ENCODE measurements at regions not wholly inside any gene's neighbourhood (a gene's known extent, or its start where the extent isn't known, plus 50 kb on each side); places are given as distances from the start of the nearest gene placed in this dataset.

DNA sequence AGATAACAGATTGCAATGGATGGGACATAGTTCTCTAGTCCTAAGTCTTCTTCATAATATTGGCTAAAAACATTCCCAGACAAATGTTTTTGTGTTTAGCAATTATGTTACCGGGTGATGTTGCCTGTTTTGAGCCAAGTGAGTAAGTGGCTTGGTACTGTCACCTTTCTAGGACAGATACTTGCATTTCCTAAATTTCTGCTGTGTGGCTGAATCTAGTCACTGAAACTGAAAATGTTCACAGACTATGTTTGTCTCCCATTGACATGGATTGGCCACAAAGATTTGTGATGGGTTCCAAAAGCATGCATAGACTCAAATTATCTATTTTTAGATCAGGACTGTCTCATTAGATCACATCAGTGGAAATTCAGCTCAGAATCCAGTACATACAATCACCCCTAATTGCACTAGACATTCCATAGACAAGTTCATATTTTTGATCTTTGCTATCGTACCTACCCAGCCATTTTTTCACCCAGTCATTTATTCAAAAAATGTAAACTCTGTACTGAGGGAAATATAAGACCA, 1222.1 kb upstream of the AUTS2 start:
- no peaks in the 10 kb centered on the region for H3K4me1 ChIP-seq
- 61 to 68% methylated on average over 2 of the region's 2 CpGs for WGBS, 2 donors
- H3K27me3 ChIP-seq, result no peaks in the 10 kb centered on the region
- FAIRE-seq (no peak), DNase-seq (no peak), ATAC-seq (no peak)
- H3K36me3 ChIP-seq, result no peaks in the 10 kb centered on the region
- H3K4me3 ChIP-seq, result no peak overlapping the region
- H3K9me3 ChIP-seq, result no peaks in the 10 kb centered on the region
- intact Hi-C loops (cut with DNase I), result no loop called here
- TF ChIP-seq, protein P1, sequence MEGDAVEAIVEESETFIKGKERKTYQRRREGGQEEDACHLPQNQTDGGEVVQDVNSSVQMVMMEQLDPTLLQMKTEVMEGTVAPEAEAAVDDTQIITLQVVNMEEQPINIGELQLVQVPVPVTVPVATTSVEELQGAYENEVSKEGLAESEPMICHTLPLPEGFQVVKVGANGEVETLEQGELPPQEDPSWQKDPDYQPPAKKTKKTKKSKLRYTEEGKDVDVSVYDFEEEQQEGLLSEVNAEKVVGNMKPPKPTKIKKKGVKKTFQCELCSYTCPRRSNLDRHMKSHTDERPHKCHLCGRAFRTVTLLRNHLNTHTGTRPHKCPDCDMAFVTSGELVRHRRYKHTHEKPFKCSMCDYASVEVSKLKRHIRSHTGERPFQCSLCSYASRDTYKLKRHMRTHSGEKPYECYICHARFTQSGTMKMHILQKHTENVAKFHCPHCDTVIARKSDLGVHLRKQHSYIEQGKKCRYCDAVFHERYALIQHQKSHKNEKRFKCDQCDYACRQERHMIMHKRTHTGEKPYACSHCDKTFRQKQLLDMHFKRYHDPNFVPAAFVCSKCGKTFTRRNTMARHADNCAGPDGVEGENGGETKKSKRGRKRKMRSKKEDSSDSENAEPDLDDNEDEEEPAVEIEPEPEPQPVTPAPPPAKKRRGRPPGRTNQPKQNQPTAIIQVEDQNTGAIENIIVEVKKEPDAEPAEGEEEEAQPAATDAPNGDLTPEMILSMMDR (IDR thresholded peaks at IDR 0.05), result no peak
- no peak overlapping the region for H3K27ac ChIP-seq

DNA sequence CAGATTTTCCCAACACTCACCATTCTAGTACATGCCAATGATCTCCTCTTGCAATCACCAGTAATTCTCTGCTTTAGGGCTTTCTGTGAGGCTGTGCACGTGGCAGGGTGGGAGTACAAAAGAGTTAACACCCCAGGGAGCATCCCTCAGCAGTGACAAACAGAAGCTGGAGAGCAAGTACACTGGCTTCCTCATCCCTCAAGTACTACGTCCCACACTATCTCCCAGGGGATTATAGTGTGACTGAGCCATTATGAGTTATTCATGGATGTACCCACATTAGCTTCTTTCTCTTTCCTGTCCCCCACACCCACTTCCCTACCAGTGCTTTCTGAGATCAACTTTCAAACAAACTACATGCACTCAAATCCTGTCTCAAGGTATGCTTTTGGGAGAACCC, 1216.5 kb upstream of the AUTS2 start:
- H3K9me3 ChIP-seq, result no peaks in the 10 kb centered on the region
- intact Hi-C loops (cut with DNase I), result no loop called here
- no peak overlapping the region for H3K27ac ChIP-seq
- H3K4me3 ChIP-seq, result no peak overlapping the region
- no peaks in the 10 kb centered on the region for H3K27me3 ChIP-seq
- FAIRE-seq (no peak), DNase-seq (no peak), ATAC-seq (no peak)
- H3K4me1 ChIP-seq, result no peaks in the 10 kb centered on the region
- H3K36me3 ChIP-seq, result no peaks in the 10 kb centered on the region
- WGBS, 2 donors, result 29 to 47% methylated on average over 2 of the region's 2 CpGs
- TF ChIP-seq, protein P1 (IDR thresholded peaks at IDR 0.05), result no peak

DNA sequence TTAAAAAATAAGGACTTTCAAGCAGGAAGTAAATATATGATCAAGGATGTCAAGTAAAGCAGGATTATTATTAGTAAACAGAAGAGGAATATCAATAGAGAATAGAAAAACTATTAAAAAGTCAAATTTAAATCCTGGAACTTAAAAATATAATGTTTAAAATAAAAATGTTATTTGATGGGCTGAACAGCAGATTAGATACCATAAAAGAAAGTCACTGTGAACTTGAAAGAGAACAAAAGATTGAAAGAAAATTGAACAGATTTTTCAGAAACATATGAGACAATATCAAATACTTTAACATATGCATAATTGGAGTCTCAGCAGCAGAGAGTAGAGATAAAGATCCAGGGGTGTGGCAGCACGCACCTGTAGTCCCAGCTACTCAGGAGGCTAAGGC, 1213.7 kb upstream of the AUTS2 start:
- 72 to 81% methylated on average over 1 of the region's 1 CpG for WGBS, 2 donors
- no peaks in the 10 kb centered on the region for H3K9me3 ChIP-seq

DNA sequence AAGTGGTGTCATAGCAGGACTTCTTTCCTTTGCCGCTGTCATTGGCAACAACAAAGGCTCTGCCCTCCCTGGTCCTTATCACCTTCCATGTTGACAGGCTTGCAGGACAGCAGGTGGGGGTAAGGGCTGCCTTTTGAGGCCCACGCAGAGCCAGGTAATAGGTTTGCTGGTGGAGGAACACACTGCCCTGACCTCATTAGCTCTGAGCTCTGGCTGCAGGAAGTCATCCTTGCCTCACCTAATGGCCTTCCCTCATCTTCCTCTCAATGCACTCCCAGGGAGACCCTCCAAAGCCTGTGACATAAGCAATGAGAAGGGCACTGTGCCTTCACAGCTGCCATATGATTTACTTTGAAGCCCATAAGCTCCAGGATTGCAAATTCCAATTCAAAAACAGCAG, 1205.2 kb upstream of the AUTS2 start:
- Histone ChIP-seq H3K36me3 (no peaks in the 10 kb centered on the region), H3K9me3 (no peaks in the 10 kb centered on the region), H3K27me3 (no peaks in the 10 kb centered on the region), H3K4me1 (no peaks in the 10 kb centered on the region), H3K27ac (no peak overlapping the region), H3K4me3 (no peak overlapping the region)
- intact Hi-C loops (cut with DNase I), result no loop called here
- no peak for FAIRE-seq
- TF ChIP-seq, protein P1 (IDR thresholded peaks at IDR 0.05), result no peak
- 38 to 45% methylated on average over 2 of the region's 2 CpGs for WGBS, 2 donors
- no peak for DNase-seq
- no peak for ATAC-seq

More for the DNA sequence above, 1213.7 kb upstream of the AUTS2 start:
- TF ChIP-seq, protein P1 (IDR thresholded peaks at IDR 0.05), result no peak
- H3K27me3 ChIP-seq, result no peaks in the 10 kb centered on the region
- H3K4me1 ChIP-seq, result no peaks in the 10 kb centered on the region
- FAIRE-seq, result no peak
- intact Hi-C loops (cut with DNase I), result no loop called here
- no peak for ATAC-seq
- H3K27ac ChIP-seq, result no peak overlapping the region
- H3K36me3 ChIP-seq, result no peaks in the 10 kb centered on the region
- no peak overlapping the region for H3K4me3 ChIP-seq
- no peak for DNase-seq

DNA sequence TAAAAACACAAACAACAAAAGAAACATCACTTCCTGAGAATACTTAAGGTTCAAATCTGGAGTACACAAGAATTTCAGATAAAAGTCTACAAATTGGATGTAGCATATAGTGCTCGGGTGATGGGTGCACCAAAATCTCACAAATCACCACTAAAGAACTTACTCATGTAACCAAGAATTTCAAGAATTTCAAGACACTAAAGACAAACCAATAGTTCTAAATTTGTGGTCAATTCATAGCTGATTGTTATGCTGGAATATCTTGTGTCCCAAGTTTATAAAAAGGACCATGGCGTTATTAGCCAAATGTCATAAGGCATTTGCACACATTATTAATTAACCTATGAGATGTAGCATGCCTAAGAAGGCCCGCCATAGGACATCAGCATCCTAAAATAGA, 1204.1 kb upstream of the AUTS2 start:
- Histone ChIP-seq H3K27ac (no peak overlapping the region), H3K4me3 (no peak overlapping the region), H3K4me1 (no peaks in the 10 kb centered on the region), H3K36me3 (no peaks in the 10 kb centered on the region), H3K27me3 (no peaks in the 10 kb centered on the region), H3K9me3 (no peaks in the 10 kb centered on the region)
- intact Hi-C loops (cut with DNase I), result no loop called here
- DNase-seq (no peak), ATAC-seq (no peak), FAIRE-seq (no peak)
- WGBS, 2 donors, result 59 to 75% methylated on average over 3 of the region's 3 CpGs
- TF ChIP-seq, protein P1 (IDR thresholded peaks at IDR 0.05), result no peak

Data from pancreas (tissue), 10 donors.